Lower leg skin (tissue), 4 donors: ENCODE measurements at regions not wholly inside any gene's neighbourhood (a gene's known extent, or its start where the extent isn't known, plus 50 kb on each side); places are given as distances from the start of the nearest gene placed in this dataset.

Experiments
- DNase-seq, 2 donors: peaks; one replicate each; pipeline ENCODE4 v3.0.0-alpha.2; 2019; ENCODE audit warnings: low spot score in 2 of 2
- H3K4me3 ChIP-seq: fragments of 200-600 bp; sonication (generic); 2 replicates; pipeline ENCODE4 v1.5.1; 2017; ENCODE audit warnings: mild to moderate bottlenecking, low read depth; ENCODE audit not compliant: poor library complexity, severe bottlenecking
- POLR2A ChIP-seq, 2 donors: fragments of 450-650 bp; IDR thresholded peaks; one replicate each; pipeline ENCODE4 v1.6.1; 2016 to 2017; ENCODE audit warnings: antibody characterized with exemption in 2 of 2, mild to moderate bottlenecking in 1 of 2, moderate library complexity in 1 of 2
- WGBS, 2 donors: methylation state at CpG; one replicate each; pipeline ENCODE4 v1.1.5; 2018; 5-methylcytosine and 5-hydroxymethylcytosine counted together
- intact Hi-C: fragments of 100-400 bp; cut with DNase I; formaldehyde crosslinking; loops from one replicate; pipeline ENCODE4 v1.15.0; 2023; ENCODE audit warnings: low total_unique reads
- TF ChIP-seq, protein P1 (sequence below), 3 donors: fragments of 450-650 bp; IDR thresholded peaks; one replicate each; pipeline ENCODE4 v1.5.1; 2016; ENCODE audit warnings: antibody characterized with exemption in 3 of 3, mild to moderate bottlenecking in 3 of 3, moderate library complexity in 2 of 3

DNA sequence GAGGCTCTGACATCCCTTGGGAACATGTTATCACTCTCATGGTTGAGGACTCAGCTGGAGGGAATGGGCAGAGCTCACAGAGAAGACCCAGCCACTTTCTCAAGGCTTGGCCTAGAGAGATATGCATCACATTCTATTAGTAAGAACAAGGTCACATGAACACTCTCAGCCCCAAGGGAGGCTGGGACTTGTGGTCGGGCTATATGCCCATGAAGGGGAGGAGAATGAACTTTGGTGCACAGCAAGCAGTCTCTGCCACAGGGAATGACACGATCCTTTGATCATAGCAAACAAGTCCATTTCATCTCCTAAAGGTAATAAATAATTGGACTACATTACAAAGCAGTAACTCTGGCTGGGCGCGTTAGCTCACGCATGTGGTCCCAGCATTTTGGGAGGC lies 105.7 kb downstream of the SYF2 start:
- WGBS, 2 donors = 78 to 85% methylated on average over 5 of the region's 5 CpGs
- no peak for DNase-seq
- H3K4me3 ChIP-seq = no peak overlapping the region
- TF ChIP-seq POLR2A (IDR thresholded peaks at IDR 0.05) = no peak
- TF ChIP-seq, protein P1, sequence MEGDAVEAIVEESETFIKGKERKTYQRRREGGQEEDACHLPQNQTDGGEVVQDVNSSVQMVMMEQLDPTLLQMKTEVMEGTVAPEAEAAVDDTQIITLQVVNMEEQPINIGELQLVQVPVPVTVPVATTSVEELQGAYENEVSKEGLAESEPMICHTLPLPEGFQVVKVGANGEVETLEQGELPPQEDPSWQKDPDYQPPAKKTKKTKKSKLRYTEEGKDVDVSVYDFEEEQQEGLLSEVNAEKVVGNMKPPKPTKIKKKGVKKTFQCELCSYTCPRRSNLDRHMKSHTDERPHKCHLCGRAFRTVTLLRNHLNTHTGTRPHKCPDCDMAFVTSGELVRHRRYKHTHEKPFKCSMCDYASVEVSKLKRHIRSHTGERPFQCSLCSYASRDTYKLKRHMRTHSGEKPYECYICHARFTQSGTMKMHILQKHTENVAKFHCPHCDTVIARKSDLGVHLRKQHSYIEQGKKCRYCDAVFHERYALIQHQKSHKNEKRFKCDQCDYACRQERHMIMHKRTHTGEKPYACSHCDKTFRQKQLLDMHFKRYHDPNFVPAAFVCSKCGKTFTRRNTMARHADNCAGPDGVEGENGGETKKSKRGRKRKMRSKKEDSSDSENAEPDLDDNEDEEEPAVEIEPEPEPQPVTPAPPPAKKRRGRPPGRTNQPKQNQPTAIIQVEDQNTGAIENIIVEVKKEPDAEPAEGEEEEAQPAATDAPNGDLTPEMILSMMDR (IDR thresholded peaks at IDR 0.05) = no peak
- intact Hi-C loops = no loop called here

DNA sequence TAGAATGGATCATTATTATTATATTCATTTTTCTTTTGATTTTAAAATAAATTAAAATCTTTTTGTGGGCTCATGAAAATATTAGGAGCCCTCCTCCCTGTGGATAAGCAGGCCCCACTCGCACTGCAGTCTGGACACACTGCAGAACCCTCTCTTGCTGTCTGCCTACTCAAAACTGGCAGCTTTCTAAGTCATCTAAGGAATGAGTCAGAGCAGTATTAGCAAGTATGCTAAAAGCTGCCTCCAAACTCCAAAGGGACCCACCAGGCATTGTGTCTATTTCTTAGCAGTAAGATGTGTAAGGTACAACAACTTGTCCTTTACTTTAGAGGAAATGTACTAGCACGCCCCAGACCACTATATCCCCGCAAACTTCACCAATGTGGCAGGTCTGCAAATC lies 108.8 kb downstream of the SYF2 start:
- intact Hi-C loops = no loop called here
- H3K4me3 ChIP-seq = no peak overlapping the region
- WGBS, 2 donors = 85 to 92% methylated on average over 3 of the region's 3 CpGs
- TF ChIP-seq, protein P1 (IDR thresholded peaks at IDR 0.05) = no peak
- no peak for TF ChIP-seq POLR2A (IDR thresholded peaks at IDR 0.05)
- DNase-seq = no peak

DNA sequence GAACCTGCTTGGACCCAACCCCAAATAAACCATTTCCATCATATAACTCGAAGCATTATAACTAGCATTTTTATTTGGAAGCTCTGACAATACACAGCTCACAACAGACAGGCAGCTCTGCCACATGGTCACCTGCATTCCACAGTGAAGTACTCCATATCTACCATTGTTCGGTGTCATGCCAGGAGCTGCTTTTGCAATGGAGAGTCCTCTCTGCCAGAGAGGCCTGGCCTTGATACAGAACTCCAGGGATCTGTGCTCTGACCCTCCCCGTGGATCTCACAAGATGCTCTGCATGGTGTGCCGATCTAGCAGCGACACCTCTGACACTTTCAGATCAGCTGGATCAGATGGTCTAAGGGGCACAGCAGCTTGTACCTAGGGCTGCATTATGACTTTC lies 109.6 kb downstream of the SYF2 start:
- intact Hi-C loops = no loop called here
- DNase-seq = no peak
- H3K4me3 ChIP-seq = no peak overlapping the region
- TF ChIP-seq, protein P1 (IDR thresholded peaks at IDR 0.05) = no peak
- TF ChIP-seq POLR2A (IDR thresholded peaks at IDR 0.05) = no peak
- WGBS, 2 donors = 82 to 88% methylated on average over 5 of the region's 5 CpGs

DNA sequence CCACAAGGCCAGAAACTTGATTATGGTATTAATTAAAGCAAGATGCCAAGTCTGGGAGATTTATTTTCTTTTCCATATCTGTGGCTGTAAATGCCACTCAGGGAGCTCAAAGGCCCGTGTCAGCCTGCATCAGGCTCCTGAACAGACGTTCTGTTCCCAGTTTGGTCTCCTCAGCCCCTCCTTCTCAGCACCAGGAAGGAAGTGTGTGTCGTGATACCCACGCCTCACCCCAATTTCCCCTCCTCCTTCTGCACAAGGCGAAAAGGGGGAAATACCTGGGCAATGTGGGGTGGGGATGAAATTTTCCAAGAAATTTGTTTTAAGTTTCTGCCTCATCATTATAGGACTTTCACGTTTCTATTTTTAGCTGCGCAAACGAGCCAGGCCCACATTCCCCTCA lies 112.0 kb downstream of the SYF2 start:
- TF ChIP-seq, protein P1 (IDR thresholded peaks at IDR 0.05) = no peak
- no peak for TF ChIP-seq POLR2A (IDR thresholded peaks at IDR 0.05)
- no peak overlapping the region for H3K4me3 ChIP-seq
- WGBS, 2 donors = 33 to 41% methylated on average over 8 of the region's 8 CpGs
- no peak for DNase-seq
- intact Hi-C loops = no loop called here

DNA sequence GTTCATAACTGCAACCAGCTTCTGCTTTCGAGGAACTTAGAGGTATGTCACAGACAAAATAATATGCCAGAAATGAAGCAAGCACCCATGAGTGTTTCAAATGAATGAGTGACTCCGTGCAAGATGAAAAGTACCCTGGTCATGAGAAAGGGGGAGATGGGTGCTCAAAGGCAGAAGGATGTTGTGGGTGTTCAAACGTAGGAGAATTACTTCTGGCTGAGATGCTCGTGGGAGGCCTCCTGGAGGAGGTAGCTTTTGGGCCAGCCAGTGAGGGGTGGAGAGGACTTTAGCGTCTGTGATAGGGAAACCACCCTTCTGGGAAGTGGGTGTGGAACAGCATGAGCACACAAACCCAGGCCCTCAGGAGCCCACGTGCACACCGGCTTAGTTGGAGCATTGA lies 113.8 kb downstream of the SYF2 start:
- 70 to 76% methylated on average over 7 of the region's 7 CpGs for WGBS, 2 donors
- TF ChIP-seq, protein P1 (IDR thresholded peaks at IDR 0.05) = no peak
- TF ChIP-seq POLR2A (IDR thresholded peaks at IDR 0.05) = no peak
- intact Hi-C loops = no loop called here
- DNase-seq = no peak
- no peak overlapping the region for H3K4me3 ChIP-seq

DNA sequence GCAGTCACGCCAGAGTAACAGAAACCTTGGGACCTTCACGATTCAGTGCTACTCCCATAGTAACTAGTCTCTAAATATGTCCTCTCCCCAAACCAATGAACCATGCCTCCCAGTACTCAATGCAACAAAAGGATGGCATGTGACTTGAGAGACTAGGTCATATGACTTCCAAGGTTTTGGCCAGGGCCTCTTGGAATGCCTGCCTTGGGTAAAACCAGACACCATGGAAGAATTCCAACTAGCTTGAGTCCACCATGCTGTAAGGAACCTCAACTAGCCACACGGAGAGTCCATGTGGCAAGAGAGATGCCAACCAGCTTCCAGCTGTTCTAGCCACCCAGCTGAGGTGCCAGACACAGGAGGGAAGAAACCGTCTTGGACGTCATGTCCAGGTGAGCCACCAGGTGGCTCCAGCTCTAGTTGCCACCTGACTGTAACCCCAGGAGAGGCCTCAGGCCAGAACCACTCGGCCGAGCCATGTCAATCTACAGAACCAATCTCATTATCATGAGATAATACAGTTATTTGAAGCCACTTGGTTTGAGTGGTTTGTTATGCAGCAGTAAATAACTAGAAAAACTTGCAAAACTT lies 115.0 kb downstream of the SYF2 start:
- intact Hi-C loops = no loop called here
- WGBS, 2 donors = 73 to 75% methylated on average over 7 of the region's 7 CpGs
- DNase-seq = no peak
- H3K4me3 ChIP-seq = no peak overlapping the region
- TF ChIP-seq, protein P1 (IDR thresholded peaks at IDR 0.05) = no peak
- TF ChIP-seq POLR2A (IDR thresholded peaks at IDR 0.05) = no peak
